HEK293T (cell line): ENCODE measurements at regions not wholly inside any gene's neighbourhood (a gene's known extent, or its start where the extent isn't known, plus 50 kb on each side); places are given as distances from the start of the nearest gene placed in this dataset.

ENCODE experiments used
- CTCF ChIA-PET: fragments of 350-600 bp; formaldehyde crosslinking; extraction: SDS; loops from one replicate; lab custom pipeline; 2021; ENCODE audit warnings: antibody characterized with exemption, inconsistent platforms; lab: Yijun Ruan, JAX
- POLR2A ChIA-PET: fragments of 350-600 bp; formaldehyde crosslinking; extraction: SDS; loops from one replicate; lab custom pipeline; 2020; ENCODE audit warnings: antibody characterized with exemption, inconsistent platforms; lab: Yijun Ruan, JAX
- DNase-seq: peaks from one replicate; pipeline ENCODE4 v3.0.0; 2012; ENCODE audit warnings: mixed read lengths; ENCODE audit errors: extremely low spot score
- ARNT ChIP-seq: fragments of 450-650 bp; IDR thresholded peaks from 2 replicates; pipeline ENCODE4 v1.6.1; 2017; ENCODE audit warnings: mild to moderate bottlenecking
- BHLHE40 ChIP-seq: fragments of 450-650 bp; IDR thresholded peaks from 2 replicates; pipeline ENCODE4 v1.6.1; 2016; ENCODE audit warnings: mild to moderate bottlenecking, moderate library complexity, borderline replicate concordance
- CTBP1 ChIP-seq: fragments of 450-650 bp; IDR thresholded peaks from 2 replicates; pipeline ENCODE4 v1.6.1; 2016; ENCODE audit warnings: borderline replicate concordance
- ELF4 ChIP-seq: fragments of 450-650 bp; IDR thresholded peaks from 2 replicates; pipeline ENCODE4 v1.6.1; 2017; ENCODE audit warnings: antibody characterized with exemption
- FOXA1 ChIP-seq: fragments of 450-650 bp; IDR thresholded peaks from 2 replicates; pipeline ENCODE4 v1.6.1; 2016; ENCODE audit warnings: mild to moderate bottlenecking
- FOXK2 ChIP-seq: fragments of 450-650 bp; IDR thresholded peaks from 2 replicates; pipeline ENCODE4 v1.6.1; 2016; ENCODE audit warnings: mild to moderate bottlenecking
- FOXM1 ChIP-seq: fragments of 450-650 bp; IDR thresholded peaks from 2 replicates; pipeline ENCODE4 v1.6.1; 2017; ENCODE audit warnings: mild to moderate bottlenecking, borderline replicate concordance
- HDGF ChIP-seq: fragments of 450-650 bp; IDR thresholded peaks from 2 replicates; pipeline ENCODE4 v1.6.1; 2017; ENCODE audit warnings: antibody characterized with exemption, borderline replicate concordance
- L3MBTL2 ChIP-seq: fragments of 450-650 bp; conservative IDR thresholded peaks from 2 replicates; pipeline ENCODE4 v1.6.1; 2016; ENCODE audit warnings: mild to moderate bottlenecking
- LEF1 ChIP-seq: fragments of 450-650 bp; IDR thresholded peaks from 2 replicates; pipeline ENCODE4 v1.6.1; 2017; ENCODE audit warnings: mild to moderate bottlenecking, borderline replicate concordance
- NFRKB ChIP-seq: fragments of 450-650 bp; IDR thresholded peaks from 2 replicates; pipeline ENCODE4 v1.6.1; 2016; ENCODE audit warnings: mild to moderate bottlenecking, moderate library complexity
- SP1 ChIP-seq: fragments of 450-650 bp; IDR thresholded peaks from 2 replicates; pipeline ENCODE4 v1.6.1; 2017
- SUZ12 ChIP-seq: fragments of 450-650 bp; IDR thresholded peaks from 2 replicates; pipeline ENCODE4 v1.6.1; 2016; ENCODE audit warnings: mild to moderate bottlenecking
- TARDBP ChIP-seq: fragments of 450-650 bp; IDR thresholded peaks from 2 replicates; pipeline ENCODE4 v1.6.1; 2016
- ZNF384 ChIP-seq: fragments of 450-650 bp; IDR thresholded peaks from 2 replicates; pipeline ENCODE4 v1.6.1; 2016
- TF ChIP-seq, protein P1 (sequence below): fragments of 450-650 bp; IDR thresholded peaks from 2 replicates; pipeline ENCODE4 v1.6.1; 2016

DNA sequence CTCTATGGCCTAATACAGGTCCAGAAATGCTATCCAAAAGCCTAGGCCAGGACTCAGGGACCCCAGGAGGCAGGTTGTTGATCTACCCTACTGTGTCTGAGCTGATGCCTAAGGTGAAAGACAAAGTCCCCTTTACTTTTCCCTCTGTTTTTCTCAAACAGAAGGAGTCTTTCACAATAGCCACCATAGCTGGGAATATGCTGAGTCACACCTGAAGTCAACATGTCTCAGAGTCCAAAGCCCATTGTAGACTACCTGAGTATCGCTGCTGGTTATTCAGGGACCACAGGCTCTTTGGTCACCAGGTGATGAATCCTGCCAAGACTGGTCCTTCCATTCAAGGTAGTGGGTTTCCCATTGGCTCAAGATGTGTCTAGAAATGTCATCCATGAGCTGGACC, 562.2 kb downstream of the ACTRT1 start:
- CTCF ChIA-PET, result no interaction called here
- DNase-seq, result no peak
- POLR2A ChIA-PET, result no interaction called here
- TF ChIP-seq ELF4 (no peak), LEF1 (no peak), TARDBP (no peak), ARNT (no peak), FOXK2 (no peak), ZNF384 (no peak), FOXA1 (no peak), HDGF (no peak), CTBP1 (no peak), NFRKB (no peak), FOXM1 (no peak), SUZ12 (no peak), BHLHE40 (no peak), SP1 (no peak), L3MBTL2 (no peak)
- TF ChIP-seq, protein P1, sequence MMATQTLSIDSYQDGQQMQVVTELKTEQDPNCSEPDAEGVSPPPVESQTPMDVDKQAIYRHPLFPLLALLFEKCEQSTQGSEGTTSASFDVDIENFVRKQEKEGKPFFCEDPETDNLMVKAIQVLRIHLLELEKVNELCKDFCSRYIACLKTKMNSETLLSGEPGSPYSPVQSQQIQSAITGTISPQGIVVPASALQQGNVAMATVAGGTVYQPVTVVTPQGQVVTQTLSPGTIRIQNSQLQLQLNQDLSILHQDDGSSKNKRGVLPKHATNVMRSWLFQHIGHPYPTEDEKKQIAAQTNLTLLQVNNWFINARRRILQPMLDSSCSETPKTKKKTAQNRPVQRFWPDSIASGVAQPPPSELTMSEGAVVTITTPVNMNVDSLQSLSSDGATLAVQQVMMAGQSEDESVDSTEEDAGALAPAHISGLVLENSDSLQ, result no peak

DNA sequence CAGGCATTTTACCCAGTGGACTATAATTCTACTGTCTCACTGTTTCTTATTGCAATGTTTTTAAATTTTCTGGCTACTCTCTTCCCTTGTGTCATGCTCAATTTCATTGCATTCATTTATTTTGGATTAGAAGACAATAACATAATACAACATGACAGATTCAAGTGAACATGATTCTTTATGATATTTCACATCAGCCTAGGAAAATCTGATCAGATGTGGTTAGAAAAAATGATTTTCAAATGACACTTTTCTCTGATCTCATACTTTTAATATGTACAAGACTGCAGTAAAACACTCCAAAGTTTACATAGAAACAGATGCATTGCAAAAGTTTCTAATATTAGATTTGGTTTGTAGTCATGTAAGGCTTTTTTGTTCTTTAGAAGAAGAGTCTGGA, 586.0 kb downstream of the ACTRT1 start:
- POLR2A ChIA-PET, result no interaction called here
- TF ChIP-seq SP1 (no peak), FOXM1 (no peak), ZNF384 (no peak), NFRKB (no peak), ARNT (no peak), L3MBTL2 (no peak), TARDBP (no peak), FOXA1 (no peak), LEF1 (no peak), SUZ12 (no peak), FOXK2 (no peak), BHLHE40 (no peak), HDGF (no peak), CTBP1 (no peak), ELF4 (no peak)
- TF ChIP-seq, protein P1, result no peak
- CTCF ChIA-PET, result no interaction called here
- DNase-seq, result no peak

- CTCF ChIA-PET, result no interaction called here
Observed at GRCh38 chrX:127459790-127460189, 592.4 kb downstream of the ACTRT1 start.

GRCh38 chrX:127457161-127457560, 595.0 kb downstream of the ACTRT1 start:
- ChIA-PET CTCF (no interaction called here), POLR2A (no interaction called here)
- DNase-seq, result no peak
- TF ChIP-seq FOXK2, result no peak

More at GRCh38 chrX:127459790-127460189, 592.4 kb downstream of the ACTRT1 start:
- peak; percentile 6 for DNase-seq
- POLR2A ChIA-PET, result no interaction called here
- no peak for TF ChIP-seq HDGF
- TF ChIP-seq BHLHE40, result no peak
- TF ChIP-seq LEF1, result no peak
- no peak for TF ChIP-seq TARDBP
- TF ChIP-seq SUZ12, result no peak
- no peak for TF ChIP-seq CTBP1

- ChIA-PET CTCF (no interaction called here), POLR2A (no interaction called here)
- DNase-seq, result no peak
- no peak for TF ChIP-seq SUZ12
- no peak for TF ChIP-seq ARNT
- no peak for TF ChIP-seq L3MBTL2
- TF ChIP-seq FOXK2, result no peak
- no peak for TF ChIP-seq CTBP1
- no peak for TF ChIP-seq ZNF384
- no peak for TF ChIP-seq SP1
- no peak for TF ChIP-seq BHLHE40
- TF ChIP-seq TARDBP, result no peak
- no peak for TF ChIP-seq LEF1
- TF ChIP-seq ELF4, result no peak
- TF ChIP-seq HDGF, result no peak
- no peak for TF ChIP-seq FOXA1
- TF ChIP-seq, protein P1, result no peak
Observed at GRCh38 chrX:127439676-127440075, 612.5 kb downstream of the ACTRT1 start.

GRCh38 chrX:127405946-127406345, 586.4 kb downstream of the PRR32 start:
- ChIA-PET POLR2A (no interaction called here), CTCF (no interaction called here)
- DNase-seq, result no peak
- no peak for TF ChIP-seq TARDBP
- TF ChIP-seq ZNF384, result no peak
- TF ChIP-seq, protein P1, result no peak
- TF ChIP-seq NFRKB, result no peak
- no peak for TF ChIP-seq L3MBTL2
- TF ChIP-seq CTBP1, result no peak
- TF ChIP-seq FOXK2, result no peak
- TF ChIP-seq ARNT, result no peak
- TF ChIP-seq FOXM1, result no peak
- no peak for TF ChIP-seq FOXA1
- TF ChIP-seq LEF1, result no peak
- TF ChIP-seq SUZ12, result no peak
- no peak for TF ChIP-seq BHLHE40
- TF ChIP-seq SP1, result no peak
- no peak for TF ChIP-seq ELF4
- TF ChIP-seq HDGF, result no peak
